Fibroblast of skin of scalp (primary cell): ENCODE measurements at regions not wholly inside any gene's neighbourhood (a gene's known extent, or its start where the extent isn't known, plus 50 kb on each side); places are given as distances from the start of the nearest gene placed in this dataset.
A peak's percentile ranks its signal among the peaks of the same experiment; 100 is the strongest.

Experiments used
- DNase-seq: peaks from one replicate; pipeline ENCODE4 v3.0.0-alpha.2; 2013

GRCh38 chr3:155029941-155030340, 50.2 kb upstream of the MME start:
- no peak for DNase-seq

DNA sequence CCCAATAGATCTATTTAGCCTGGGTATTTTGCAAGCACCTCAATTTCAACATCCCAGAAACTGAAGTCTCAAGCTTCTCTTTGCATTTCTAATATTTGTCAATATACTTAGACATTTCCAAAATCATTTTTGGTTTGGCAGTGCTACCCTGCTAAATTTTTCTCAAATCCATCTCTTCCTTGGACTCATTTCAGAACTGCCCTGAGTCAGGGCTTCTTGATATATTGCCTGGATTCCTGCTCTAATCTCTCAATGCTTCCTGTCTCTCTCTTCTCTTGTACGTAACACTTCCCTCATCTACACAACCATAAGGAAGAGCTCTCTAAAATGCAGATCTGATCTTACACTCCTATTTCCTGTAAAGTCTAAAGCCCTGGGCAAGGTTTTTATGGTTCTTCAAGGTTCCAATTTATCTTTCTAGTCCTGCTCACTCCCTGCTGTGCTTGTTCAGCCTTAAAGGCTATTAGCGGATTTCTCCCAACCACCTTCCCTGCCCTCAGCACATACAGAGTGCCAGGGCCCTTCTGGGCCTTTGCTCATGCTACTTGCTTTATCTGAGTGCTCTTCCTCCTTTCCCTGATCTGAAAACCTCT, 53.0 kb upstream of the MME start:
- peak; percentile 53 for DNase-seq

GRCh38 chr3:155024006-155024638, 56.0 kb upstream of the MME start:
- peak; percentile 53 for DNase-seq

DNA sequence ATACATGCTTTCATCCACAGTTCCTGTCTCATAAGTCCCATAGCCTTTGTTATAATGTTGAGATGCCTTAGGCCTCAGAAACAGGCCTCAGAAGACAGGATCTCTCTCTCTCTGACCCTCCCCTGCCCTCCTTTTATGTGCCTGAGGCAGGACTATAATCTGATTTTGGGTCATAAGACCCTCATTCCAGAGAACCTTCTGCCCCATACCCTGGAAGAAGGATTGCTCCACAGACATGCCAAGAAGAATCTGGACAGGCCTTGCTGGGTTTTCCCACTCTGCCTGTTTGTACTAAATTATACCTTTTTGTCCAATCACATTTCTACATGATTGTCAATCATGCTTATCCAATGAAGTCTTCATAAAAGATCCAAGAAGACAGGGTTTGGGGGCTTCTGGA, 57.2 kb upstream of the MME start:
- DNase-seq, result no peak

DNA sequence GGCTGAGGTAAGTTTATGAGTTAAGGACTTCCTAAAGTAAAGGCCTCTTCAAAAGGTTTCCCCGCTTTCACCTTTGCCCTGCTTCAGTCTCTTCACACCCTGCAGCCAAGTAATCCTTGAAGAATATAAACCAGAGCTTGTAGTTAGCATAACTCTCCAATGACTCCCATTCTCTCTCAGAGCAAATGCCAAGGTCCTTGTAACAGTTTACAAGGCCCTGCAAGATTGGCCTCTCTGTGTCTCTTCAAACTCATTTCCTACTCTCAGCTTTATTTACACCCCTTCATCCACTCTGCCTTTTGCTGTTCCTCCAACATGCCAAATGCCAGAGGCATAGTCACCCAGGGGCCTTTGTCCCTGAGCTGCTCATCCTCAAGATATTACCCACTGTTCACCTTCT, 60.5 kb upstream of the MME start:
- no peak for DNase-seq

DNA sequence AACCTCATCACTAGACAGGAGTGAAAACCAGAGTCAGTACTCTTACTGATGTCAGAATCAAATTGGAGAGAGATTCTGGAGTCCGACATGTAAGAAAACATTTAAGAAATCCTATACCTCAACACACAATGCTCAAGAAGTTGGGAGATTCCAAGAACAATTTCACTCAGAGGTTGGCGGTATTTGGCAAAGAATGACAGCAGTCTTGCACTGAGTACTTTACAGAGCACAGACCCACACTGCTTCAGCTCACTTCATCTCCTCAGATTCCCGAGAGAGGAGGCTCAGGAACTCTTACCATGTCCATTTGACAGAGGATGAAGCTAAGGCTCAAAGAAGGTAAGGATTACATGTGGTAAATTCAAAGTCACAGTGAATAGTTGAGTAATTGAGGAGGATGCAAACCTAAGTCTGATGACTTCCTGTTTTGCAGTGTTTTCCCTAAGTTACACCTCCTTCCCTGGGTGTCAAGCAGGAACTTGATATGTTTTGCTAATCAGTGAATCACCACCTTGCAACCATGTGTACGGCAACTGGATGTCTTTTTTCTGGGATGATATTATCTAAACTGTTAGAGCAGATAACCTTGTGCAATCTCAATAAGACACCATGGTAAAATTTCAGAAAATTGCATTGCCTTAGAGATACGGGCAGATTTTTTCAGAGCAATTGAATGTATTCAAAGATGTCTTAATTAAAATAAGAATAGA, 61.3 kb upstream of the MME start:
- DNase-seq, result no peak

DNA sequence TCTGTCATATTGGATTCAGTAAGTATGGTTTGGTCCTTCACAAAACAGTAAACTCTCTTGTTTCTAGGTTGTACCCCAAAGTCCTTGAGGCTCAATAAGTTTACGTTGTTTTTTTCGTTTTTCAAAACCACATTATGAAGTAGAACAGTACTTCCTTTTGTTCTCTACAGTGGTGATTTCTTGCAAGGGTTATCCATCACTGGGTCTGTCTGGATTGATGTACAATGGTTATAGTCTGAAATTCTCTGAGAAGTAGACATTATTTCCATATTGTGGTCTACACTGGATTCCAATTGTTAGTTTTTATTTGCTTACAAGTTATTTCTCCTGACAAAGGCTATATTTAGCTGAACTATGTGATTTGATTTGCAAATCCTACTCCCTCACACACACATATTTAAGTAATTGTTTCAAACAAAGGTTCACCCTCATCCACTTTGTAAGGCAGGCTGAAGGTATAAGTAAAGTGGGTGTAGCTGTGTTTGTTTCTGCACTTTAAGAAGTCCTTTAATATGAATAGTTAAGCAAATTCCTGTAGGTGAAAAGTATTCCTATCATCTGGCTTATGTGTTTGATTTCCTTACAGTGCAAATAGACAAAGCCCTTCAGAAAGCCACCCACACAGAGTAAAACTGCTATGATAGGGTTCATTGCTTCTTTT, 64.2 kb upstream of the MME start:
- no peak for DNase-seq

GRCh38 chr3:155014953-155015352, 65.2 kb upstream of the MME start:
- DNase-seq, result no peak

- no peak for DNase-seq
Observed at GRCh38 chr3:155013427-155013826, 66.7 kb upstream of the MME start.

DNA sequence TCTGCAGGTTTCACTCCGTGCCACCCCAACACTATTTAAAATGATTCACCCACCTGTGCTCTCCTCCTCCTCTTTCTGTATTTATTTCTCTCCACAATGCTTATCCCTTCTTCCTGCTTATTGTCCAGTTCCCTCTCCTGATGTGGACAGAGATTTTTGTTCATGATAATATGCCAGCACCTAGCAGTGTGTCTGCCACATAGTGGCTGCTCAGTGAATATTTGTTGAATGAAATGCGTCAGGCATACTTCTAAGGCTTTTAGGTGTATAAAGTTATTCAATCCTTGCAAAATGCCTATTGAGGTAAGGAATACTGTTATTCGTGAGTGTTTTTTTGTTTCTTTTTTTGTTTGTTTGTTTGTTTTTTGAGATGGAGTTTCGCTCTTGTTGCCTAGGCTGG, 67.5 kb upstream of the MME start:
- DNase-seq, result no peak

DNA sequence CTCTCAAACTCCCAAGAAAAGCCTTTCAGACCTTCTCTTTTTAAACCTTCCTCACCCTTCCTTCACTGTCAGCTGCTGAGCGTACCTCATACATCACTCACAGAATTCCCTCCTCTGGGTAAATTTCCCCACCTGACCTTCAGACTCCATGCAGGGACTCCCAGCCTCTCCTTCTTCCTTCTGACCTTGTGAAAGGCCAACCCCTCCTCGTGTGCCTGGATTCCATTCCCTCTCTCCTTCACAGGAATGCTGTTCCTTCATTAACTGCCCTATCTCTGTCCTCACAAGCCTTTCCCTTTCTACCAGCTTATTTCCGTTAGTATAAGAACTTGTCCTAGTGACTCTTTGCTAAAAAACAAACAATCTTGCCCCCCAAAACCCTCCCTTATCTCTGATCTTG, 69.7 kb upstream of the MME start:
- DNase-seq, result no peak

DNA sequence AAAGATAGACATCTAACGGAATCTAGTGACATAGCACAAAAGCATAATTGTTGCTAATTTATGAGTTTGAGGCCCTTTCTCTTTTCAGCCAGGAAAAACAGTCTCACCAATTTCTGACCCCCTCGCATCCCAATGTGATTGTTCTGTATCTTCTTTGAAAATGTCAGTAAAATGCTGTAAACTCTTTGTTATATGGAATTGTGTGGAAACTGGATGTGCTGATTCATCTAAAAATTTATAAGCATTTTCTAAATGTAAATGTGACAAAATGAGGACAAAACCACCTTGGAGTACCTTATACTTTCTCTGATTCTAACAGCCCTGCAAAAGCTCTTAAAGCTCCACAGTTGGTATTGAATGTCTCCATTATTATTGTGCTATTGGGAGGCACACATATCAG, 70.9 kb upstream of the MME start:
- DNase-seq, result no peak

DNA sequence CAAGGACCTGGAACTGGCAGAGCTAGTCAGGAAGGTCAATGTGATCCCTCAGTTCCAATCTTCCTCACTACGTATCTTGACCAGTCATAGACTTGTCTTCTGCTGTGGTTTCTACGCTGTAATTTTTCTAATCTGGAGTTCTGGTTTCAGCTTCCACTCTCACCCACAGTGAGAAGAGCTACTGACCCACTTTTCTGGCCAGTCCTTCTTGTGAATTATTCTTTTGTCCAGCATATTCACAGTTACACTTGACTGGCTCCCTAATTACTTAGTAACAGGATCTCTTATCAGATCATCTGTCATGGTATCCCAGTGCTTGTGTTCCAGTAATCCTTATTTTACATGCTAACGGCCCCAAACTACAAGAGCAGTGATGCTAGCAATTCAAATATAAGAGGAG, 72.4 kb upstream of the MME start:
- DNase-seq, result no peak

DNA sequence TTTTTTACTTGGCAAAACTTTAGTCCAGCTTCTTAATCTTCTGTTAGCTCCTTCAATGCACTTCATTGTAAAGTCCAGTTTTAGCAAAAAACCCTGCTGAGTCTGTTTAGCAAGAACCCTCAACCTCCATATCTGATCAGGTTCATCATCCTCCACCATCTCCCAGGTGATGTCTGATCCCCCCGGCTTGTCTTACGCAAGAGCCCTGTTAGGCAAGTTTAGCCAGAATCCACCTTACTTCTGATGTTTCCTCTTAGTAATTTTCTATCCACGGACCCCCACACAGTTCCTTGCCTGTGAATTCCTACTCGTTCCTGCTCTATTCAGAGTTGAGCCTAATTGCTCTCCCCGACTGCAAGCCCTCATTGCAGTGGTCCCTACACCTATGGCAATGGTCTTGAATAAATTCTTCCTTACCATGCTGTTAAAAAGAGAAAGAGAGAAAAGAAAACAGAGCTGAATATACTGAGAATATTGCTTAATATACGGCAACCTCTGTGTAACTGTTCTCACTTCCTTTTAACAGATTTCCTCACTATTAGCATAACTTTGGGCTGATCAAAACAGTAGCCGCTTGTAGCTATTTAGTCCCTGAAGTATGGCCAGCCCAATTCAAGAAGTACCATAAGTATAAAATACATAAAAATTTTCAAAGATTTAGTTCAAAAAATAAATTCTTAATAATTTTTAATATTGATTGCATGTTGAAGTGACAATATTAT, 78.7 kb upstream of the MME start:
- DNase-seq, result no peak

DNA sequence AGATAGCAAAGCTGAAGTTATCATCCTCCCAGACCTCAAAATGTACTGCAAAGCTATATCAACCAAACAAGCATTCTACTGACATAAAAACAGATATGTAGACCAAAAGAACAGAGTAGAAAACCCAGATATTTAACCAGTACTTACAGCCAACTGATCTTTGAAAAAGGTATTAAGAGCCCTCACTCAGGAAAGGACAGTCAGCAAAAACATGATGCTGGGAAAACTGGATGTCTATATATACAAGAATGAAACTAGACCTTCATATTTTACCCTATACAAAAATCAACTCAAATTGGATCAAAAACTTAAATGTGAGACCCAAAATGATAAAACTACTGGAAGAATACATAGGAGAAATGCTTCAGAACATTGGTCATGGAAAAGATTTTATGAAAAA, 87.5 kb upstream of the MME start:
- DNase-seq, result no peak

DNA sequence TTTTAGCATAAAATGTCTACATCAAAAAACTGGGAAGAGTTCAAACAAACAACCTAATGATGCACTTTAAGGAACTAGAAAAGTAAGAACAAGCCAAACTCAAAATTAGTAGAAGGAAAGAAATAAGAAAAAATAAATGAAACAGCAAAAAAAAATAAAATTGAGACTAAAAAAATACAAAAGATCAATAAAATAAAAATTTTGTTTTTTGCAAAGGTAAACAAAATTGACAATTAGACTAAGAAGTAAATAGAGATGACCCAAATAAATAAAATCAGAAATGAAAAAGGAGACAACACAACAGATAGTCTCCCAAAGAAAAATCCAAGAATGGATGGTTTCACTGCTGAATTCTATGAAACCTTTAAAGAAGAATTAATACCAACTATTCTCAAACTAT, 89.6 kb upstream of the MME start:
- DNase-seq, result no peak

- no peak for DNase-seq
Observed at GRCh38 chr3:154987846-154988245, 92.3 kb upstream of the MME start.

DNA sequence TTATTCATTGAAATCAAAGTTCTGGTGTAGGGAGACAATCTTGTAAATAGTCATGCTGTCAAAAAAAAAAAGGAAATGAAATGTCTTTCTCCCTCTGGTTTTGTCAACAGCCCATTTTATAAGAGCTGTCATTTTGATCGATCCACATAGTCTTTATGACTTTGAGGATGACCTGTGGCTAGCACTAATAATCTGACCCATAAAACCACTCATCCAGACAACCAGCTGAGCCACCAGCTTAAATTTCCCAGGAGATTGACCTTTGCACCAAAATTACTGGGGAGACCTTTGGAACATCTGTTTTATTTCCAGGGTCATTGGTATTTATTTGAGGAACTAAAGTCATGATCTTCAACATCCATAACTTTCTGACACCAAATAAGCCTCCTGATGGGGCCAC, 98.5 kb upstream of the MME start:
- no peak for DNase-seq

- DNase-seq, result peak; percentile 58
Observed at GRCh38 chr3:154981201-154981600, 98.9 kb upstream of the MME start.

DNA sequence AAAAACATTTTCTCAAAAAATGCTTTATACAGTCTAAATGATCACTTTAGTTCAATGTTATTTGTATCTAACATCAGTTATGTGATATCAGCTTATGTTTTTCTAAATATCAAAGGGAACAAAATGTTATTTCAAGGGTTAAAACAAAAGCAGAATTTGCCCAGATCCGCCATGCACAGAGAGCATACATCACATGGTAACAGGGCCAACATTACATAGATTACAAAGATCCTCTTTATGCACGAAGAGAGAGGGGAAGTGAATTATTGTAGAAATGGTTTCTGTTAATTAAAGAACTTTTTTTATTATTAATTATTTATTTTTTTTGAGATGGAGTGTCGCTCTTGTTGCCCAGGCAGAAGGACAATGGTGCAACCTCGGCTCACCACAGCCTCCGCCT, 100.8 kb upstream of the MME start:
- no peak for DNase-seq

- DNase-seq, result no peak
Observed at GRCh38 chr3:154977666-154978065, 102.5 kb upstream of the MME start.

DNA sequence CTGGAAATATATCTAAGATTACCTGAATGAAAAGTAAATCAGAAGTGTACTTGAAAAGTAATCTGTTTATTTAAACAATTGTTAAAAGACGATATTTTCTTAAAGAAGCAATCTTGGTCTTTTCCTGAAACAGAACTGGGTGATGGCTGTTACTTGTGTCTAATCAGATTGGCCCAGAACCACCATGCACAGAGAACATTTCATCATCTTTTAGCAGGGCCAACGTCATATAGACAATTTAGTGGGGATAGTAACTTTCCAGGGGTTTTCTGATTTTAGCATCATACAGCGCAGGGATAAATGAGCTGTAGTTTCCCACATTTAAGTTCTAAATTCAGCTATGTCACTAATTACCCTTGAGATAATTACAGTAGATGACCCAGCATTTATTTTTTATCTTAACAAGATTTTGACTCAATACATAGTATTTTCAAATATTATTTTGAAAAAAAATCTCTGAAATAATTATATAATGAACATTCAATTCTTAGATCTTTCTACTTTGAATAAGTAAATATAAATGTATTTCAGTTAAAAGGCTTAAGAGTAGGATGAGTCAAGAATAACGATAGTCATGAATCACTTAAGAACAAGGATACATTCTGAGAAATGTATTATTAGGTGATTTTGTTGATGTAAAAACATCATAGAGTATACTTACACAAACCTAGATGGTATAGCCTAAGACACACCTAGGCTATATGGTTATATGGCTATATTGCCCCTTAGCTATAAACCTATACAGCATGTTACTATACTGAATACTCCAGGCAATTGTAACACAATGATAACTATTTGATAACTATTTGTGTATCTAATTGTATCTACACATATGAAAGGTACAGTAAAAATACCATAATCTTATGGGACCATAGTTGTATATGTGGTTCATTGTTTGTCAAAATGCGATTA, 103.8 kb upstream of the MME start:
- no peak for DNase-seq
